Trophoblast cell (in vitro differentiated cells and primary cell): ENCODE measurements at regions not wholly inside any gene's neighbourhood (a gene's known extent, or its start where the extent isn't known, plus 50 kb on each side); places are given as distances from the start of the nearest gene placed in this dataset.

Experiments used
- DNase-seq, 2 donors: peaks; one replicate each; pipeline ENCODE4 v3.0.0-alpha.2; 2016
- H2AFZ ChIP-seq: 2 replicates; pipeline ENCODE4 v1.6.1; 2013; ENCODE audit warnings: low read length, moderate library complexity, mild to moderate bottlenecking; ENCODE audit not compliant: insufficient read depth, poor library complexity
- H2AK5ac ChIP-seq: 2 replicates; pipeline ENCODE4 v1.6.1; 2013; ENCODE audit warnings: mild to moderate bottlenecking, low read length
- H2BK120ac ChIP-seq: 2 replicates; pipeline ENCODE4 v1.6.1; 2013; ENCODE audit warnings: low read length, mild to moderate bottlenecking, moderate library complexity; ENCODE audit not compliant: insufficient read depth, poor library complexity
- H2BK12ac ChIP-seq: 2 replicates; pipeline ENCODE4 v1.6.1; 2013; ENCODE audit warnings: mild to moderate bottlenecking, low read length, moderate library complexity
- H2BK5ac ChIP-seq: 2 replicates; pipeline ENCODE4 v1.6.1; 2013; ENCODE audit warnings: low read length, low read depth, moderate library complexity, mild to moderate bottlenecking; ENCODE audit not compliant: poor library complexity
- H3K14ac ChIP-seq: 2 replicates; pipeline ENCODE4 v1.6.1; 2013; ENCODE audit warnings: mild to moderate bottlenecking, low read length
- H3K18ac ChIP-seq: 2 replicates; pipeline ENCODE4 v1.6.1; 2013; ENCODE audit warnings: mild to moderate bottlenecking, low read length
- H3K23ac ChIP-seq: 2 replicates; pipeline ENCODE4 v1.6.1; 2013; ENCODE audit warnings: low read length
- H3K27ac ChIP-seq: 2 replicates; pipeline ENCODE4 v1.5.1; 2013; ENCODE audit warnings: low read depth, mild to moderate bottlenecking, inconsistent platforms, low read length, moderate library complexity
- H3K27me3 ChIP-seq: 2 replicates; pipeline ENCODE4 v1.6.1; 2013; ENCODE audit warnings: inconsistent platforms, mild to moderate bottlenecking, low read length, moderate library complexity; ENCODE audit not compliant: insufficient read depth
- H3K36me3 ChIP-seq, 2 experiments: 1 replicate in 1 of 2; 2 replicates in 1 of 2; pipeline ENCODE4 v1.6.1; 2013; ENCODE audit warnings: low read length in 2 of 2, mild to moderate bottlenecking in 2 of 2, moderate library complexity in 1 of 2; ENCODE audit not compliant: insufficient read depth in 2 of 2, control insufficient read depth in 1 of 2
- H3K4ac ChIP-seq: 2 replicates; pipeline ENCODE4 v1.6.1; 2013; ENCODE audit warnings: low read depth, mild to moderate bottlenecking, low read length, moderate library complexity
- H3K4me1 ChIP-seq, 2 experiments: 1 replicate in 1 of 2; 2 replicates in 1 of 2; pipeline ENCODE4 v1.6.1; 2013; ENCODE audit warnings: low read length in 2 of 2, mild to moderate bottlenecking in 2 of 2, moderate library complexity in 1 of 2; ENCODE audit not compliant: insufficient read depth in 2 of 2, control insufficient read depth in 1 of 2
- H3K4me2 ChIP-seq: 2 replicates; pipeline ENCODE4 v1.6.1; 2013; ENCODE audit warnings: inconsistent platforms, mild to moderate bottlenecking, low read length, moderate library complexity
- H3K4me3 ChIP-seq: 2 replicates; pipeline ENCODE4 v1.5.1; 2013; ENCODE audit warnings: mild to moderate bottlenecking, low read depth, low read length, inconsistent platforms
- H3K79me1 ChIP-seq: one replicate; pipeline ENCODE4 v1.6.1; 2013; ENCODE audit warnings: low read length
- H3K79me2 ChIP-seq: 2 replicates; pipeline ENCODE4 v1.6.1; 2013; ENCODE audit warnings: low read length, mild to moderate bottlenecking; ENCODE audit not compliant: control insufficient read depth, insufficient read depth, poor library complexity
- H3K9ac ChIP-seq: 2 replicates; pipeline ENCODE4 v1.6.1; 2013; ENCODE audit warnings: mild to moderate bottlenecking, low read length
- H3K9me3 ChIP-seq: 2 replicates; pipeline ENCODE4 v1.6.1; 2013; ENCODE audit warnings: low read depth, mild to moderate bottlenecking, control low read depth, inconsistent platforms, low read length; ENCODE audit not compliant: insufficient read depth
- H4K12ac ChIP-seq: 2 replicates; pipeline ENCODE4 v1.6.1; 2013; ENCODE audit warnings: low read depth, mild to moderate bottlenecking, low read length, moderate library complexity
- H4K8ac ChIP-seq: 2 replicates; pipeline ENCODE4 v1.6.1; 2013; ENCODE audit warnings: low read depth, mild to moderate bottlenecking, low read length, moderate library complexity
- H4K91ac ChIP-seq: one replicate; pipeline ENCODE4 v1.6.1; 2013; ENCODE audit warnings: low read depth, mild to moderate bottlenecking, low read length, moderate library complexity
- WGBS: extraction: QIAGEN DNeasy Blood & Tissue Kit; methylation state at CpG from one replicate; pipeline ENCODE4 v1.1.7; 2013; ENCODE audit warnings: missing lambda C conversion rate; ENCODE audit not compliant: insufficient read length, insufficient coverage; ENCODE audit errors: extremely low coverage; 5-methylcytosine and 5-hydroxymethylcytosine counted together

DNA sequence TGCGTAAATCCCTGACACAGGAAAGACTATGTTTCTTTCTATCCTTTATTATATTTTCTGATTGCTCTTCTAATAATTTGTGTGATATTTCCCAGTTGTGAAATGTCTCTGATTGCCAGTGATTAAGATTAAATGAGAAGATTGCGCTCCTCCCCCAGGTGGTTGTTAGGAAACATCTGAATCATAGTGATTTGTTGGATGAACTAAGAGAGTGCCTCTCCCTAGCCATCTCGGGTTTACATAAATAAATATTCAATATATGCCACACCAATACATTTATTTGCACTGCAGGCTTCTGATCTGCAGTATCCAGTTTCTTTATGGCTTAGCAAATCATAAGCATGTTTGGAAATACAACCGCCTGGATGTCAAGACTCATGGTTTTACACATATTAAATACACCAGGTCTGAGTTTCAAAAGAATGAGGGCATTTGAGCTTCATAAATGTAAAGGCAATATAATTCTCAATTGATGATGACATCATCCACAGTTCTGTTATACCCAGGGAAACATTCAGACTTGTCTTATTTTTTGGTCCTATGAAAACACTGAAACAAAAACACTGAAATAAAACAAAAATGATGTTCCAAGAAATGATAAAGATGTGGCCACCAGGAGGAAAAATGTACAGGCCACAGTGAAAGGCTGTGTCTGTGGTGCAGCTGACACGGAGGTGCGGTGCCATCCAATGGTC is 826.7 kb upstream of the ACVR2A start:
- H3K79me2 ChIP-seq, result no peaks in the 10 kb centered on the region
- H3K4me1 ChIP-seq, result no peaks in the 10 kb centered on the region
- no peak overlapping the region for H3K4ac ChIP-seq
- H3K9me3 ChIP-seq, result no peaks in the 10 kb centered on the region
- H2BK5ac ChIP-seq, result no peak overlapping the region
- no peak overlapping the region for H4K91ac ChIP-seq
- no peaks in the 10 kb centered on the region for H3K36me3 ChIP-seq
- H4K8ac ChIP-seq, result no peak overlapping the region
- no peak overlapping the region for H3K4me2 ChIP-seq
- no peak overlapping the region for H2BK12ac ChIP-seq
- H3K18ac ChIP-seq, result no peak overlapping the region
- no peak overlapping the region for H3K27ac ChIP-seq
- no peak overlapping the region for H2AFZ ChIP-seq
- H3K23ac ChIP-seq, result no peak overlapping the region
- WGBS, result no CpG with 5 or more reads among the region's 6 CpGs
- no peak overlapping the region for H4K12ac ChIP-seq
- no peak overlapping the region for H3K14ac ChIP-seq
- no peaks in the 10 kb centered on the region for H3K27me3 ChIP-seq
- no peak overlapping the region for H2AK5ac ChIP-seq
- DNase-seq, result no peak
- no peak overlapping the region for H2BK120ac ChIP-seq
- no peak overlapping the region for H3K4me3 ChIP-seq
- H3K9ac ChIP-seq, result no peak overlapping the region
- H3K79me1 ChIP-seq, result no peaks in the 10 kb centered on the region

DNA sequence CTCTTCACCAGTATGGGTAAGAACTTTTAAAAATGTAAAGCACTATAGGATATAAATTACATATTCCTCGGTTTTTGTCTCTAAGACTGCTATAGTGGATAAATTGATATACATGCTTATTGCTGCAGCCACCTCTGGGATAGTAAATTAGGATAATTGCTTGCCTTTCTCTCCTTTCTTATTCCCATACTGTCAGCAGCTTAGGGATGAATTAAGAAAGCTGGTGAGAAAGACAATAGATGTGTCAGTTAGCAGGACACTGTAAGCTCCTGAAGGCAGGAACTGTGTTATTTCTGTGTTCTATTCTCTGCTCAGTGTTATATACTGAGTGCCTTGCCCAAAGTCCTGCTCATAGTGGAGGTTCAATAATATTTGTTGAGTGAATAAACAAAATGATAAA is 828.6 kb upstream of the ACVR2A start:
- no peak overlapping the region for H2AK5ac ChIP-seq
- DNase-seq, result no peak
- H3K27ac ChIP-seq, result no peak overlapping the region
- no peaks in the 10 kb centered on the region for H3K36me3 ChIP-seq
- H3K4me2 ChIP-seq, result no peak overlapping the region
- no peak overlapping the region for H3K4me3 ChIP-seq
- H3K4me1 ChIP-seq, result no peaks in the 10 kb centered on the region
- H4K8ac ChIP-seq, result no peak overlapping the region
- no peak overlapping the region for H2AFZ ChIP-seq
- no peak overlapping the region for H2BK5ac ChIP-seq
- H3K79me1 ChIP-seq, result no peaks in the 10 kb centered on the region
- H4K91ac ChIP-seq, result no peak overlapping the region
- no peak overlapping the region for H2BK12ac ChIP-seq
- H2BK120ac ChIP-seq, result no peak overlapping the region
- no peak overlapping the region for H3K4ac ChIP-seq
- no peaks in the 10 kb centered on the region for H3K27me3 ChIP-seq
- H3K9ac ChIP-seq, result no peak overlapping the region
- no peak overlapping the region for H4K12ac ChIP-seq
- no peaks in the 10 kb centered on the region for H3K79me2 ChIP-seq
- no peak overlapping the region for H3K23ac ChIP-seq
- H3K9me3 ChIP-seq, result no peaks in the 10 kb centered on the region
- H3K14ac ChIP-seq, result no peak overlapping the region
- WGBS, result no CpG with 5 or more reads among the region's 1 CpG
- H3K18ac ChIP-seq, result no peak overlapping the region

DNA sequence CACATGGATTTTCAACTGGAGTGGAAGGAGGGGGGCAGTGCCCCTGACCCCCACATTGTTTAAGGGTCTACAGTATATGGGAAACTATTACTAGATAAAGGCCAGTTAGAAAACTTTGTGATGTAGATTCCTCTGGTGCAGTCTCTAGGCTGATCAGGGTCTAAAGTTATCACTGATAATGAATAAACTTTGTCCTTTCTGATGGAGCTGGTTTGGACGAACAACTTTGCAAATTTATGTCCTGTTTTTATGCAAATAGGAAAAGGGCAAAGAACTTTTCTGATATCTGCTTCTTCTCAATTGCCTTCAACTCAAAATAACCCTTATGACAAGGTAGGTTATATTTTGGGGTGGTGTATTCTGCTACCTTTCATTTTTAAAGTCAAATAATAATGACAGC is 829.2 kb upstream of the ACVR2A start:
- no peak for DNase-seq
- H3K23ac ChIP-seq, result no peak overlapping the region
- H4K91ac ChIP-seq, result no peak overlapping the region
- no peaks in the 10 kb centered on the region for H3K79me1 ChIP-seq
- no peak overlapping the region for H4K12ac ChIP-seq
- no peaks in the 10 kb centered on the region for H3K79me2 ChIP-seq
- no peaks in the 10 kb centered on the region for H3K36me3 ChIP-seq
- H3K18ac ChIP-seq, result no peak overlapping the region
- no peak overlapping the region for H3K14ac ChIP-seq
- H2BK5ac ChIP-seq, result no peak overlapping the region
- H3K9ac ChIP-seq, result no peak overlapping the region
- no peak overlapping the region for H4K8ac ChIP-seq
- no peak overlapping the region for H3K4me3 ChIP-seq
- no peak overlapping the region for H2BK120ac ChIP-seq
- no peaks in the 10 kb centered on the region for H3K27me3 ChIP-seq
- H2AK5ac ChIP-seq, result no peak overlapping the region
- no peak overlapping the region for H3K4ac ChIP-seq
- no peak overlapping the region for H2BK12ac ChIP-seq
- no CpG with 5 or more reads among the region's 1 CpG for WGBS
- H3K4me2 ChIP-seq, result no peak overlapping the region
- no peak overlapping the region for H3K27ac ChIP-seq
- no peaks in the 10 kb centered on the region for H3K9me3 ChIP-seq
- no peaks in the 10 kb centered on the region for H3K4me1 ChIP-seq
- H2AFZ ChIP-seq, result no peak overlapping the region

DNA sequence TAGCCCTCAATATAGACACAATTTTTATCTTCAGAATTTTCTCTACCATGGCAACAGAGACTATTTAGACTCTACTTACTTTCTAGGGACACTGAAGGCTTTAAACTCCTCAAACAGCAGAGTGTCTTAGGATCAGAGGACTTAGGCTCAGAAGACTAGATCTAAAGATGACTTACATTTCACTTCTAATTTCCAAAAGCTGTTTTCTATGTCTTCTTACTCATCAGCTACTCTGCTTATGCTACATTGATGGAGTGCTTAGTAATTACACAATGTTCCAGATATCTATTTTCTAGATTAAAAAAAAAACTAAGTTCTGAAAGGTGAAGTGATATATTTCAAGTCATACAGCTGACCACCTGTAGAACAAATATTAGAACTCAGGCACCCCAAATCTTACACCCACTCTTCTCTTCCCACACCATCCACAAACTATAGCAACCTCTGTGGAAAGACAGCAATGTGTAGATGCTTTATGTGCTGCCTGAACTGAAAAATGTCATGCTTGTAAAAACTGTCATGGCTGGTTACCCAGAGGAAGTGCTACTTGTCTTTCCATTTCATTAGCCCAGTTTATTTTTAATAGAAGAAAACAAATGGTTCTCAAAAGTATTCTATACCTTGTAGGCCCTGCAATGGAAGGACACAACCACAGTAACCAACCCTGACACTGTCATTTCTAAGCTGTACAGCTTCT is 831.0 kb upstream of the ACVR2A start:
- H3K27ac ChIP-seq, result no peak overlapping the region
- no peak overlapping the region for H3K4me3 ChIP-seq
- no peaks in the 10 kb centered on the region for H3K27me3 ChIP-seq
- H3K4ac ChIP-seq, result no peak overlapping the region
- H3K4me2 ChIP-seq, result no peak overlapping the region
- H3K18ac ChIP-seq, result no peak overlapping the region
- no peaks in the 10 kb centered on the region for H3K4me1 ChIP-seq
- H2AK5ac ChIP-seq, result no peak overlapping the region
- H3K36me3 ChIP-seq, result no peaks in the 10 kb centered on the region
- H3K9me3 ChIP-seq, result no peaks in the 10 kb centered on the region
- no peak overlapping the region for H3K14ac ChIP-seq
- H2BK120ac ChIP-seq, result no peak overlapping the region
- no peak for DNase-seq
- no peak overlapping the region for H3K9ac ChIP-seq
- H3K23ac ChIP-seq, result no peak overlapping the region
- no peaks in the 10 kb centered on the region for H3K79me2 ChIP-seq
- H4K91ac ChIP-seq, result no peak overlapping the region
- H4K12ac ChIP-seq, result no peak overlapping the region
- no peaks in the 10 kb centered on the region for H3K79me1 ChIP-seq
- H2BK5ac ChIP-seq, result no peak overlapping the region
- H4K8ac ChIP-seq, result no peak overlapping the region
- H2AFZ ChIP-seq, result no peak overlapping the region
- H2BK12ac ChIP-seq, result no peak overlapping the region
